Upper lobe of left lung (tissue), 4 donors: ENCODE measurements at regions not wholly inside any gene's neighbourhood (a gene's known extent, or its start where the extent isn't known, plus 50 kb on each side); places are given as distances from the start of the nearest gene placed in this dataset.

Experiments used
- EP300 ChIP-seq, 4 donors: sonication (generic); formaldehyde crosslinking; IDR thresholded peaks; one replicate each; pipeline ENCODE4 v1.5.1; 2017; ENCODE audit warnings: antibody characterized with exemption in 4 of 4, control low read depth in 2 of 4
- POLR2A ChIP-seq, 4 donors: fragments of 450-650 bp; IDR thresholded peaks; one replicate each; pipeline ENCODE4 v1.5.1; 2016 to 2017; ENCODE audit warnings: antibody characterized with exemption in 4 of 4, mild to moderate bottlenecking in 2 of 4
- POLR2AphosphoS5 ChIP-seq, 2 donors: sonication (generic); formaldehyde crosslinking; IDR thresholded peaks; one replicate each; pipeline ENCODE4 v1.5.1; 2017; ENCODE audit warnings: antibody characterized with exemption in 2 of 2
- TF ChIP-seq, protein P1 (sequence below), 6 experiments: fragments of 450-650 bp in 4 of 6; fragments of 200-600 bp in 2 of 6; sonication (generic) in 2 of 6; IDR thresholded peaks; one replicate each; pipeline ENCODE4 v1.5.1; 2016 to 2019; ENCODE audit warnings: antibody characterized with exemption in 6 of 6

DNA sequence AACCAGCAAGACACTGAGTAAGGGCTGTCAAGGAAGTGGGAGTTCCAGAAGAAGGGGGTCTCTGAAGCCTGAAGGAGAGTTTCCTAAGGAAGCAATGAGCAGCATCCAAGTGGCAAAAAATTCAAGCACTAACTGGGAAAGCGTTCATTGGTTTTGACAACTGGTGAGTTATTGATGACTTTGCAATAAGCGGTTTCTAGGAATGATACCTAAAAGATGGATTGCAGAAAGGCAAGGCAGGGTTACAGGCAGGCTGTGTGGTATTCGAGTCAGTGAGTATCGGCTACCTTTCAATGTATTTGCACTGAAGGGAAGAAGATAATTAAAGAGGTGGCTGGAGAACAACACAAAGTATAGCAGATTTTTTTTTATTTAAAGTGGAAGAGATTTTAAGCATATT is 59.3 kb upstream of the NCAM1 start:
- TF ChIP-seq, protein P1, sequence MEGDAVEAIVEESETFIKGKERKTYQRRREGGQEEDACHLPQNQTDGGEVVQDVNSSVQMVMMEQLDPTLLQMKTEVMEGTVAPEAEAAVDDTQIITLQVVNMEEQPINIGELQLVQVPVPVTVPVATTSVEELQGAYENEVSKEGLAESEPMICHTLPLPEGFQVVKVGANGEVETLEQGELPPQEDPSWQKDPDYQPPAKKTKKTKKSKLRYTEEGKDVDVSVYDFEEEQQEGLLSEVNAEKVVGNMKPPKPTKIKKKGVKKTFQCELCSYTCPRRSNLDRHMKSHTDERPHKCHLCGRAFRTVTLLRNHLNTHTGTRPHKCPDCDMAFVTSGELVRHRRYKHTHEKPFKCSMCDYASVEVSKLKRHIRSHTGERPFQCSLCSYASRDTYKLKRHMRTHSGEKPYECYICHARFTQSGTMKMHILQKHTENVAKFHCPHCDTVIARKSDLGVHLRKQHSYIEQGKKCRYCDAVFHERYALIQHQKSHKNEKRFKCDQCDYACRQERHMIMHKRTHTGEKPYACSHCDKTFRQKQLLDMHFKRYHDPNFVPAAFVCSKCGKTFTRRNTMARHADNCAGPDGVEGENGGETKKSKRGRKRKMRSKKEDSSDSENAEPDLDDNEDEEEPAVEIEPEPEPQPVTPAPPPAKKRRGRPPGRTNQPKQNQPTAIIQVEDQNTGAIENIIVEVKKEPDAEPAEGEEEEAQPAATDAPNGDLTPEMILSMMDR (IDR thresholded peaks at IDR 0.05) = no peak
- TF ChIP-seq EP300 (IDR thresholded peaks at IDR 0.05) = no peak
- TF ChIP-seq POLR2AphosphoS5 (IDR thresholded peaks at IDR 0.05) = no peak
- no peak for TF ChIP-seq POLR2A (IDR thresholded peaks at IDR 0.05)
